ENCODE measurements at regions not wholly inside any gene's neighbourhood (a gene's known extent, or its start where the extent isn't known, plus 50 kb on each side); places are given as distances from the start of the nearest gene placed in this dataset.

- TF ChIP-seq CTCF (IDR thresholded peaks at IDR 0.05) (no peak), POLR2A (IDR thresholded peaks at IDR 0.05) (no peak)
- WGBS, 2 donors, result 76 to 86% methylated on average over 1 of the region's 1 CpG
- no peak overlapping the region for H3K4me3 ChIP-seq (ENCODE audit: low read depth, poor library complexity, severe bottlenecking)
- no peak for DNase-seq (ENCODE audit: low spot score in 2 of 2)
- intact Hi-C loops (cut with DNase I; ENCODE audit: low total_unique reads), result no loop called here
These were observed 113.2 kb downstream of the TENT5C start for GRCh38 chr1:117719004-117719403.

GRCh38 chr1:117732065-117732797, 126.4 kb downstream of the TENT5C start:
- H3K4me3 ChIP-seq (ENCODE audit: low read depth, poor library complexity, severe bottlenecking), result no peak overlapping the region
- intact Hi-C loops (cut with DNase I; ENCODE audit: low total_unique reads), result no loop called here
- TF ChIP-seq POLR2A (IDR thresholded peaks at IDR 0.05) (no peak), CTCF (IDR thresholded peaks at IDR 0.05) (no peak)
- DNase-seq (ENCODE audit: low spot score in 2 of 2), result no peak
- 91 to 93% methylated on average over 4 of the region's 4 CpGs for WGBS, 2 donors

- WGBS, 2 donors, result 89 to 90% methylated on average over 7 of the region's 7 CpGs
- H3K4me3 ChIP-seq (ENCODE audit: low read depth, poor library complexity, severe bottlenecking), result no peak overlapping the region
- TF ChIP-seq POLR2A (IDR thresholded peaks at IDR 0.05) (no peak), CTCF (IDR thresholded peaks at IDR 0.05) (no peak)
- no peak for DNase-seq (ENCODE audit: low spot score in 2 of 2)
- intact Hi-C loops (cut with DNase I; ENCODE audit: low total_unique reads), result no loop called here
These were observed 127.1 kb downstream of the TENT5C start for GRCh38 chr1:117732956-117733355.

GRCh38 chr1:117734403-117734802, 128.6 kb downstream of the TENT5C start:
- no peak overlapping the region for H3K4me3 ChIP-seq (ENCODE audit: low read depth, poor library complexity, severe bottlenecking)
- intact Hi-C loops (cut with DNase I; ENCODE audit: low total_unique reads), result no loop called here
- 76 to 90% methylated on average over 3 of the region's 3 CpGs for WGBS, 2 donors
- no peak for TF ChIP-seq CTCF (IDR thresholded peaks at IDR 0.05)
- DNase-seq (ENCODE audit: low spot score in 2 of 2), result no peak

GRCh38 chr1:117735045-117735992, 129.5 kb downstream of the TENT5C start:
- no peak overlapping the region for H3K4me3 ChIP-seq (ENCODE audit: low read depth, poor library complexity, severe bottlenecking)
- no peak for TF ChIP-seq CTCF (IDR thresholded peaks at IDR 0.05)
- no peak for DNase-seq (ENCODE audit: low spot score in 2 of 2)
- intact Hi-C loops (cut with DNase I; ENCODE audit: low total_unique reads), result no loop called here
- 1 to 2% methylated on average over 2 of the region's 2 CpGs for WGBS, 2 donors

All from lower leg skin (tissue), 4 donors.